GM21786 (cell line): ENCODE measurements at regions not wholly inside any gene's neighbourhood (a gene's known extent, or its start where the extent isn't known, plus 50 kb on each side); places are given as distances from the start of the nearest gene placed in this dataset.
A peak's percentile ranks its signal among the peaks of the same experiment; 100 is the strongest.
"Not testable (repeated sequence)": the region's sequence is repeated elsewhere in the genome, so short reads cannot be mapped to it uniquely, and the experiment has no call there.

Experiments used
- ATAC-seq: cut with Tn5 transposase; IDR thresholded peaks from one replicate; pipeline ENCODE4 v1.9.1; 2021; ENCODE audit not compliant: unreplicated experiment

GRCh38 chr22:25482868-25483639 lies 81.4 kb upstream of the GRK3 start:
- no peak for ATAC-seq

GRCh38 chr22:25483931-25484330 lies 80.5 kb upstream of the GRK3 start:
- no peak for ATAC-seq

GRCh38 chr22:25484521-25485315 lies 79.8 kb upstream of the GRK3 start:
- ATAC-seq, result no peak

GRCh38 chr22:25485626-25486545 lies 78.6 kb upstream of the GRK3 start:
- peak; percentile 61 for ATAC-seq

GRCh38 chr22:25487508-25487907 lies 77.0 kb upstream of the GRK3 start:
- no peak for ATAC-seq

- no peak for ATAC-seq
Observed at GRCh38 chr22:25488244-25489020, 76.0 kb upstream of the GRK3 start.

GRCh38 chr22:25489947-25490346 lies 74.5 kb upstream of the GRK3 start:
- ATAC-seq, result no peak

GRCh38 chr22:25490896-25491295 lies 73.6 kb upstream of the GRK3 start:
- no peak for ATAC-seq

GRCh38 chr22:25492162-25492561 lies 72.3 kb upstream of the GRK3 start:
- ATAC-seq, result no peak

- ATAC-seq, result no peak
Observed at GRCh38 chr22:25492841-25493734, 71.4 kb upstream of the GRK3 start.

- ATAC-seq, result no peak
Observed at GRCh38 chr22:25493794-25494193, 70.7 kb upstream of the GRK3 start.

- ATAC-seq, result no peak
Observed at GRCh38 chr22:25494774-25495173, 69.7 kb upstream of the GRK3 start.

GRCh38 chr22:25495285-25495684 lies 69.2 kb upstream of the GRK3 start:
- ATAC-seq, result no peak

- ATAC-seq, result no peak
Observed at GRCh38 chr22:25496396-25497064, 67.9 kb upstream of the GRK3 start.

GRCh38 chr22:25497181-25497641 lies 67.3 kb upstream of the GRK3 start:
- no peak for ATAC-seq

- no peak for ATAC-seq
Observed at GRCh38 chr22:25497716-25498115, 66.8 kb upstream of the GRK3 start.

- ATAC-seq, result not testable (repeated sequence)
Observed at GRCh38 chr22:25500671-25501070, 63.8 kb upstream of the GRK3 start.

- not testable (repeated sequence) for ATAC-seq
Observed at GRCh38 chr22:25504017-25504416, 60.5 kb upstream of the GRK3 start.

GRCh38 chr22:25508161-25508560 lies 56.3 kb upstream of the GRK3 start:
- ATAC-seq, result no peak
